ENCODE measurements at regions not wholly inside any gene's neighbourhood (a gene's known extent, or its start where the extent isn't known, plus 50 kb on each side); places are given as distances from the start of the nearest gene placed in this dataset.
"Not testable (repeated sequence)": the region's sequence is repeated elsewhere in the genome, so short reads cannot be mapped to it uniquely, and the experiment has no call there.

GRCh38 chr12:91454179-91454578 is 271.6 kb upstream of the DCN start:
- Histone ChIP-seq H3K79me2 (ENCODE audit: insufficient read depth, low read length) (no peaks in the 10 kb centered on the region), H4K20me1 (ENCODE audit: insufficient read depth, low read length) (no peaks in the 10 kb centered on the region), H3K9me2 (ENCODE audit: low read depth, low read length) (no peaks in the 10 kb centered on the region), H3K4me2 (ENCODE audit: low read length) (no peak overlapping the region), H3K27me3 (ENCODE audit: insufficient read depth, low read length) (no peaks in the 10 kb centered on the region), H3K9ac (ENCODE audit: low read length) (no peak overlapping the region), H3K36me3 (ENCODE audit: insufficient read depth, low read length) (no peaks in the 10 kb centered on the region), H2AFZ (ENCODE audit: low read length) (no peak overlapping the region), H3K27ac (ENCODE audit: low read depth, low read length, poor library complexity, severe bottlenecking) (no peak overlapping the region), H3K4me1 (ENCODE audit: insufficient read depth, low read length, severe bottlenecking) (no peaks in the 10 kb centered on the region), H3K4me3 (ENCODE audit: low read depth, low read length, poor library complexity, severe bottlenecking) (no peak overlapping the region), H3F3A (ENCODE audit: insufficient read depth, low read length) (no peaks in the 10 kb centered on the region), H3K9me3 (ENCODE audit: low read length) (no peaks in the 10 kb centered on the region)
- no peak for TF ChIP-seq EZH2 (IDR thresholded peaks at IDR 0.05; ENCODE audit: borderline replicate concordance, low read length)
- TF ChIP-seq, protein P1, sequence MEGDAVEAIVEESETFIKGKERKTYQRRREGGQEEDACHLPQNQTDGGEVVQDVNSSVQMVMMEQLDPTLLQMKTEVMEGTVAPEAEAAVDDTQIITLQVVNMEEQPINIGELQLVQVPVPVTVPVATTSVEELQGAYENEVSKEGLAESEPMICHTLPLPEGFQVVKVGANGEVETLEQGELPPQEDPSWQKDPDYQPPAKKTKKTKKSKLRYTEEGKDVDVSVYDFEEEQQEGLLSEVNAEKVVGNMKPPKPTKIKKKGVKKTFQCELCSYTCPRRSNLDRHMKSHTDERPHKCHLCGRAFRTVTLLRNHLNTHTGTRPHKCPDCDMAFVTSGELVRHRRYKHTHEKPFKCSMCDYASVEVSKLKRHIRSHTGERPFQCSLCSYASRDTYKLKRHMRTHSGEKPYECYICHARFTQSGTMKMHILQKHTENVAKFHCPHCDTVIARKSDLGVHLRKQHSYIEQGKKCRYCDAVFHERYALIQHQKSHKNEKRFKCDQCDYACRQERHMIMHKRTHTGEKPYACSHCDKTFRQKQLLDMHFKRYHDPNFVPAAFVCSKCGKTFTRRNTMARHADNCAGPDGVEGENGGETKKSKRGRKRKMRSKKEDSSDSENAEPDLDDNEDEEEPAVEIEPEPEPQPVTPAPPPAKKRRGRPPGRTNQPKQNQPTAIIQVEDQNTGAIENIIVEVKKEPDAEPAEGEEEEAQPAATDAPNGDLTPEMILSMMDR (IDR thresholded peaks at IDR 0.05; ENCODE audit: low read length), result no peak

DNA sequence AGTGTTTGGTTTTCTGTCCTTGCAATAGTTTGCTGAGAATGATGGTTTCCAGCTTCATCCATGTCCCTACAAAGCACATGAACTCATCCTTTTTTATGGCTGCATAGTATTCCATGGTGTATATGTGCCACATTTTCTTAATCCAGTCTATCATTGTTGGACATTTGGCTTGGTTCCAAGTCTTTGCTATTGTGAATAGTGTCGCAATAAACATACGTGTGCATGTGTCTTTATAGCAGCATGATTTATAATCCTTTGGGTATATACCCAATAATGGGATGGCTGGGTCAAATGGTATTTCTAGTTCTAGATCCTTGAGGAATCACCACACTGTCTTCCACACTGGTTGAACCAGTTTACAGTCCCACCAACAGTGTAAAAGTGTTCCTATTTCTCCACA is 269.8 kb upstream of the DCN start:
- not testable (repeated sequence) for H3K4me2 ChIP-seq (ENCODE audit: low read length); H3K27me3 ChIP-seq (ENCODE audit: insufficient read depth, low read length); H3K9me2 ChIP-seq (ENCODE audit: low read depth, low read length); H3K79me2 ChIP-seq (ENCODE audit: insufficient read depth, low read length); H3K9me3 ChIP-seq (ENCODE audit: low read length); H3K36me3 ChIP-seq (ENCODE audit: insufficient read depth, low read length); H4K20me1 ChIP-seq (ENCODE audit: insufficient read depth, low read length); H3F3A ChIP-seq (ENCODE audit: insufficient read depth, low read length); H3K9ac ChIP-seq (ENCODE audit: low read length); H3K4me1 ChIP-seq (ENCODE audit: insufficient read depth, low read length, severe bottlenecking); H2AFZ ChIP-seq (ENCODE audit: low read length); H3K4me3 ChIP-seq (ENCODE audit: low read depth, low read length, poor library complexity, severe bottlenecking); H3K27ac ChIP-seq (ENCODE audit: low read depth, low read length, poor library complexity, severe bottlenecking)

DNA sequence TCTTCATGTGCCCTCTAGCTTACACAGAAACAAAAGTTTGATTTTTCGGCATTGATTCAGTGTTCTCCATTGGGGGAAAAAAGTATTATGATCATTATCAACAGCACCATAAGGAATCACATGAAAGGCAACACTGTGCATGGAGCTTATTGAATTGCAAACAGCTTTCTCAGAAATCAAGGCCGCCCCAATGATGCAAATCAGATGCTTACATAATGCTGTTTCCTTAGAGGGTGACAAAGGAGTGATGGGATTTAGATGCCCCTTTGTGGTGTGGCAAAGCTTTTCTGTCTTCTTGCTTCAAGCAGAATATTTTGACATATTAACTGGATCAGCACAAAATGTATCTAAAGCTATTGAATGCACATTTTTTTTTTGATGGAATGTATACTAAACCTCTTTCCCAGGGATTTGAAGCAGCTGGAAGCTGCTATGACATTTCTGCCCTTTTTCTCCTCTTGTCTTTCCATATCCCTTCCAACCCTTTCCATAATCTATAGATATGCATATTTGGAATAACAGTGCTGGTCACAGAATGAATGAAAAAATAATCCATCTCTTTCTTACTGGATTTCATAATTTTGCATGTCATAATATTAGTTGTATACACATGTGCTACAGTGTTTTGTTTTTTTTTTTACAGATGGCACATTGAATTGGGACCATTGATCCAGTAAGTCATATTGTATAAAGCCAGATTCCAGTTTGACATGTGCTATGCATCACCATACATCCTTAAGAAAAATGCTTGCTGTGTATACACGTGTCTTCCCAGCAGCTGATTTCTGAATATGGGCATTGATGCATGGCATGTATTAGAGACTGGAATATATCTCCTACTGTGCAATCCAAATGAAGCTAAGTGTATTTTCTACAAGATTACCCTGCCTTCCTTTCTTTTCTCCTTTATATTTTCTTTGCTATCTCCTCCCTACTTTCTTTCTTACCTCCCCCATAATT is 259.7 kb upstream of the DCN start:
- Histone ChIP-seq H3K79me2 (ENCODE audit: insufficient read depth, low read length) (no peaks in the 10 kb centered on the region), H3K9me2 (ENCODE audit: low read depth, low read length) (no peaks in the 10 kb centered on the region), H3F3A (ENCODE audit: insufficient read depth, low read length) (no peaks in the 10 kb centered on the region), H3K27me3 (ENCODE audit: insufficient read depth, low read length) (no peaks in the 10 kb centered on the region), H3K4me1 (ENCODE audit: insufficient read depth, low read length, severe bottlenecking) (no peaks in the 10 kb centered on the region), H3K4me2 (ENCODE audit: low read length) (no peak overlapping the region), H4K20me1 (ENCODE audit: insufficient read depth, low read length) (no peaks in the 10 kb centered on the region), H3K9me3 (ENCODE audit: low read length) (no peaks in the 10 kb centered on the region), H3K36me3 (ENCODE audit: insufficient read depth, low read length) (no peaks in the 10 kb centered on the region), H3K9ac (ENCODE audit: low read length) (no peak overlapping the region), H2AFZ (ENCODE audit: low read length) (no peak overlapping the region), H3K27ac (ENCODE audit: low read depth, low read length, poor library complexity, severe bottlenecking) (no peak overlapping the region), H3K4me3 (ENCODE audit: low read depth, low read length, poor library complexity, severe bottlenecking) (no peak overlapping the region)
- TF ChIP-seq, protein P1 (IDR thresholded peaks at IDR 0.05; ENCODE audit: low read length), result no peak
- no peak for TF ChIP-seq EZH2 (IDR thresholded peaks at IDR 0.05; ENCODE audit: borderline replicate concordance, low read length)

GRCh38 chr12:91441246-91441645 is 258.6 kb upstream of the DCN start:
- Histone ChIP-seq H3K79me2 (ENCODE audit: insufficient read depth, low read length) (no peaks in the 10 kb centered on the region), H3K36me3 (ENCODE audit: insufficient read depth, low read length) (no peaks in the 10 kb centered on the region), H3K27me3 (ENCODE audit: insufficient read depth, low read length) (no peaks in the 10 kb centered on the region), H3F3A (ENCODE audit: insufficient read depth, low read length) (no peaks in the 10 kb centered on the region), H4K20me1 (ENCODE audit: insufficient read depth, low read length) (no peaks in the 10 kb centered on the region), H3K4me1 (ENCODE audit: insufficient read depth, low read length, severe bottlenecking) (no peaks in the 10 kb centered on the region), H2AFZ (ENCODE audit: low read length) (no peak overlapping the region), H3K9ac (ENCODE audit: low read length) (no peak overlapping the region), H3K9me2 (ENCODE audit: low read depth, low read length) (no peaks in the 10 kb centered on the region), H3K9me3 (ENCODE audit: low read length) (no peaks in the 10 kb centered on the region), H3K27ac (ENCODE audit: low read depth, low read length, poor library complexity, severe bottlenecking) (no peak overlapping the region), H3K4me3 (ENCODE audit: low read depth, low read length, poor library complexity, severe bottlenecking) (no peak overlapping the region), H3K4me2 (ENCODE audit: low read length) (no peak overlapping the region)
- TF ChIP-seq, protein P1 (IDR thresholded peaks at IDR 0.05; ENCODE audit: low read length), result no peak
- TF ChIP-seq EZH2 (IDR thresholded peaks at IDR 0.05; ENCODE audit: borderline replicate concordance, low read length), result no peak
